SK-N-SH treated with all-trans-retinoic acid at 6 μM for 48 hours (cell line): ENCODE measurements at regions not wholly inside any gene's neighbourhood (a gene's known extent, or its start where the extent isn't known, plus 50 kb on each side); places are given as distances from the start of the nearest gene placed in this dataset.
"Not testable (repeated sequence)": the region's sequence is repeated elsewhere in the genome, so short reads cannot be mapped to it uniquely, and the experiment has no call there.

Experiments used
- ARNTL ChIP-seq: fragments of 450-650 bp; formaldehyde crosslinking; IDR thresholded peaks from 2 replicates; pipeline ENCODE4 v1.5.0; 2020; ENCODE audit warnings: low read depth, mild to moderate bottlenecking, moderate library complexity, borderline replicate concordance
- BACH2 ChIP-seq: fragments of 250-450 bp; sonication (Bioruptor Pico); IDR thresholded peaks from 2 replicates; pipeline ENCODE4 v1.9.0; 2021; ENCODE audit warnings: mild to moderate bottlenecking, borderline replicate concordance
- PPARA ChIP-seq: fragments of 250-450 bp; sonication (Bioruptor Pico); IDR thresholded peaks from 2 replicates; pipeline ENCODE4 v1.5.0; 2020; ENCODE audit warnings: mild to moderate bottlenecking, borderline replicate concordance
- RARB ChIP-seq: fragments of 250-450 bp; sonication (Bioruptor Pico); IDR thresholded peaks from 2 replicates; pipeline ENCODE4 v1.8.0; 2021; ENCODE audit warnings: mild to moderate bottlenecking, moderate library complexity
- SNAI2 ChIP-seq: fragments of 250-450 bp; sonication (Bioruptor Pico); IDR thresholded peaks from 2 replicates; pipeline ENCODE4 v1.5.0; 2020; ENCODE audit warnings: mild to moderate bottlenecking, moderate library complexity
- TOX ChIP-seq: fragments of 250-450 bp; sonication (Bioruptor Pico); IDR thresholded peaks from 2 replicates; pipeline ENCODE4 v1.8.0; 2021; ENCODE audit warnings: mild to moderate bottlenecking, moderate library complexity, borderline replicate concordance
- ZFP3 ChIP-seq: fragments of 250-450 bp; sonication (Bioruptor Pico); IDR thresholded peaks from 2 replicates; pipeline ENCODE4 v1.5.0; 2020; ENCODE audit warnings: mild to moderate bottlenecking, moderate library complexity
- ZFP30 ChIP-seq: fragments of 450-650 bp; formaldehyde crosslinking; IDR thresholded peaks from 2 replicates; pipeline ENCODE4 v1.5.0; 2022; ENCODE audit warnings: mild to moderate bottlenecking, moderate library complexity
- ZNF565 ChIP-seq: fragments of 450-650 bp; formaldehyde crosslinking; conservative IDR thresholded peaks from 2 replicates; pipeline ENCODE4 v1.5.0; 2020; ENCODE audit warnings: low read depth, mild to moderate bottlenecking, moderate library complexity
- ZNF70 ChIP-seq: fragments of 450-650 bp; formaldehyde crosslinking; IDR thresholded peaks from 2 replicates; pipeline ENCODE4 v1.5.0; 2020; ENCODE audit warnings: mild to moderate bottlenecking, moderate library complexity
- ZNF8 ChIP-seq: fragments of 450-650 bp; formaldehyde crosslinking; IDR thresholded peaks from 2 replicates; pipeline ENCODE4 v1.5.0; 2020; ENCODE audit warnings: mild to moderate bottlenecking, moderate library complexity
- TF ChIP-seq, protein P1 (sequence below): fragments of 250-450 bp; sonication (Bioruptor Pico); IDR thresholded peaks from 2 replicates; pipeline ENCODE4 v1.8.0; 2020; ENCODE audit warnings: mild to moderate bottlenecking, moderate library complexity, borderline replicate concordance
- TF ChIP-seq, protein P2 (sequence below): fragments of 250-450 bp; sonication (Bioruptor Pico); IDR thresholded peaks from 2 replicates; pipeline ENCODE4 v1.5.1; 2020; ENCODE audit warnings: low read depth, mild to moderate bottlenecking, moderate library complexity
- TF ChIP-seq, protein P3 (sequence below): fragments of 250-450 bp; sonication (Bioruptor Pico); IDR thresholded peaks from 2 replicates; pipeline ENCODE4 v1.5.1; 2021; ENCODE audit warnings: mild to moderate bottlenecking, moderate library complexity

DNA sequence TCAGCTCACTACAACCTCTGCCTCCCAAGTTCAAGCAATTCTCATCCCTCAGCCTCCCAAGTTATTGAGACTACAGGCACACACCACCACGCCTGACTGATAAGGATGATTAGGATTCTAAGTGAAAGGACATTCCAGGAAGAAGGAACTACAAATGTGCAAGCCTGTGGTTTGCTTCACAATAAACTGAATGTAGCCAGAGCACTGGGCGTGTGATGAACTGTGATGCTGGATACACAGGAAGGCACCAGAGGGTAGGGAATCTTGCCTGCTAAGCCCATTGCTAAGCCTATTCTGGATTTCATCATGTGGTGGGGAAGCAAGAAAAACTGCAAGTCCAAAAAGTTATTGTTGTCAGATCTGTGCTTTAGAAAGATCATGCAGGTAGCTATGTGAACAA, 177.9 kb upstream of the KCTD7 start:
- TF ChIP-seq RARB (CRISPR knock-in tag); ARNTL (CRISPR knock-in tag); ZNF70 (CRISPR knock-in tag); ZNF565; ZFP30; SNAI2 (CRISPR knock-in tag); PPARA; ZFP3 (CRISPR knock-in tag); TOX (CRISPR knock-in tag); BACH2 (CRISPR knock-in tag); ZNF8 (CRISPR knock-in tag): not testable (repeated sequence)
- TF ChIP-seq, protein P1, sequence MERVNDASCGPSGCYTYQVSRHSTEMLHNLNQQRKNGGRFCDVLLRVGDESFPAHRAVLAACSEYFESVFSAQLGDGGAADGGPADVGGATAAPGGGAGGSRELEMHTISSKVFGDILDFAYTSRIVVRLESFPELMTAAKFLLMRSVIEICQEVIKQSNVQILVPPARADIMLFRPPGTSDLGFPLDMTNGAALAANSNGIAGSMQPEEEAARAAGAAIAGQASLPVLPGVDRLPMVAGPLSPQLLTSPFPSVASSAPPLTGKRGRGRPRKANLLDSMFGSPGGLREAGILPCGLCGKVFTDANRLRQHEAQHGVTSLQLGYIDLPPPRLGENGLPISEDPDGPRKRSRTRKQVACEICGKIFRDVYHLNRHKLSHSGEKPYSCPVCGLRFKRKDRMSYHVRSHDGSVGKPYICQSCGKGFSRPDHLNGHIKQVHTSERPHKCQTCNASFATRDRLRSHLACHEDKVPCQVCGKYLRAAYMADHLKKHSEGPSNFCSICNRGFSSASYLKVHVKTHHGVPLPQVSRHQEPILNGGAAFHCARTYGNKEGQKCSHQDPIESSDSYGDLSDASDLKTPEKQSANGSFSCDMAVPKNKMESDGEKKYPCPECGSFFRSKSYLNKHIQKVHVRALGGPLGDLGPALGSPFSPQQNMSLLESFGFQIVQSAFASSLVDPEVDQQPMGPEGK (CRISPR knock-in tag), result not testable (repeated sequence)
- TF ChIP-seq, protein P2, sequence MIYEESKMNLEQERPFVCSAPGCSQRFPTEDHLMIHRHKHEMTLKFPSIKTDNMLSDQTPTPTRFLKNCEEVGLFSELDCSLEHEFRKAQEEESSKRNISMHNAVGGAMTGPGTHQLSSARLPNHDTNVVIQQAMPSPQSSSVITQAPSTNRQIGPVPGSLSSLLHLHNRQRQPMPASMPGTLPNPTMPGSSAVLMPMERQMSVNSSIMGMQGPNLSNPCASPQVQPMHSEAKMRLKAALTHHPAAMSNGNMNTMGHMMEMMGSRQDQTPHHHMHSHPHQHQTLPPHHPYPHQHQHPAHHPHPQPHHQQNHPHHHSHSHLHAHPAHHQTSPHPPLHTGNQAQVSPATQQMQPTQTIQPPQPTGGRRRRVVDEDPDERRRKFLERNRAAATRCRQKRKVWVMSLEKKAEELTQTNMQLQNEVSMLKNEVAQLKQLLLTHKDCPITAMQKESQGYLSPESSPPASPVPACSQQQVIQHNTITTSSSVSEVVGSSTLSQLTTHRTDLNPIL (CRISPR knock-in tag), result not testable (repeated sequence)
- TF ChIP-seq, protein P3, sequence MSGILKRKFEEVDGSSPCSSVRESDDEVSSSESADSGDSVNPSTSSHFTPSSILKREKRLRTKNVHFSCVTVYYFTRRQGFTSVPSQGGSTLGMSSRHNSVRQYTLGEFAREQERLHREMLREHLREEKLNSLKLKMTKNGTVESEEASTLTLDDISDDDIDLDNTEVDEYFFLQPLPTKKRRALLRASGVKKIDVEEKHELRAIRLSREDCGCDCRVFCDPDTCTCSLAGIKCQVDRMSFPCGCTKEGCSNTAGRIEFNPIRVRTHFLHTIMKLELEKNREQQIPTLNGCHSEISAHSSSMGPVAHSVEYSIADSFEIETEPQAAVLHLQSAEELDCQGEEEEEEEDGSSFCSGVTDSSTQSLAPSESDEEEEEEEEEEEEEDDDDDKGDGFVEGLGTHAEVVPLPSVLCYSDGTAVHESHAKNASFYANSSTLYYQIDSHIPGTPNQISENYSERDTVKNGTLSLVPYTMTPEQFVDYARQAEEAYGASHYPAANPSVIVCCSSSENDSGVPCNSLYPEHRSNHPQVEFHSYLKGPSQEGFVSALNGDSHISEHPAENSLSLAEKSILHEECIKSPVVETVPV, result not testable (repeated sequence)
